HG02840 (cell line): ENCODE measurements at regions not wholly inside any gene's neighbourhood (a gene's known extent, or its start where the extent isn't known, plus 50 kb on each side); places are given as distances from the start of the nearest gene placed in this dataset.
A peak's percentile ranks its signal among the peaks of the same experiment; 100 is the strongest.
"Not testable (repeated sequence)": the region's sequence is repeated elsewhere in the genome, so short reads cannot be mapped to it uniquely, and the experiment has no call there.

Experiments
- ATAC-seq: cut with Tn5 transposase; IDR thresholded peaks from one replicate; pipeline ENCODE4 v1.9.1; 2021; ENCODE audit warnings: mild to moderate bottlenecking, moderate library complexity, moderate number of reproducible peaks; ENCODE audit not compliant: unreplicated experiment, low FRiP score

DNA sequence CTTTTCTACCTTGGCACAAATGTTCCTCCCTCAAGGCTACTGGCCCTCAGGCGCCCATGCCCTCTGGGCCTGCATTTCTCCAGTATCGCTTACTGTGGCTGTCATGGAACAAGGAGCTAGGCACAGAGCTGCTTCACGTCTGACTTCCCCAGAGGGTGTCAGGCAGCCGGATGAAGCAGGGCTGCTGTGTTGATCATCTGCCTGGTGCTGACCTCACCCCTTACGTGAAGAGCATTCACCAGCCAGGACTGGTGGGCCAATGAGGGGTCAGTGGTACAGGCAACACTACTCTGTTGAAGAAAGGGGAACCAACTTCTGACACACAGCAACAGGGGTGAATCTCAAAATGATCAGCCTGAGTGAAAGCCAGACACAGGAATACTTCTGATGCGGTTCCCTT lies 215.5 kb upstream of the GALNT2 start:
- ATAC-seq, result no peak

DNA sequence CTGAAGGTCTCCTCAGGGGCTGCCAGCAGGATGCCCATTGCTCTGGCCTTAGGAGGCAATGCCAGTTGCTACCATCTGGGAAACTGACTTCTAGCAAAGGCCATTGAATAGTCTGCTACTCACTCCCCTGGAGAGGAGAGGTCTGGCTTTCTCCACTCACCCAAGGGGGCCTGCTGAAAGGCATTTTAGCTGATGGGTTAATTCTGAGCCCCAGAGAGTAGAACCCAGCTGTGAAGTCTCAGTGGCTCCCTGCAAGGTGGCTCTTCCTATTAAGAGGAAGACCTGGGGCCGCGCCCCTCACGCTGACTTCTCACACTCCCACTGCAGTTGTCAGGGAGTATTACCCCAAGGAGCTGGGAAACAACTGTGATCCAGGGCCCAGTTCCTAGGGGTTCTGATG lies 213.3 kb upstream of the GALNT2 start:
- ATAC-seq, result no peak

DNA sequence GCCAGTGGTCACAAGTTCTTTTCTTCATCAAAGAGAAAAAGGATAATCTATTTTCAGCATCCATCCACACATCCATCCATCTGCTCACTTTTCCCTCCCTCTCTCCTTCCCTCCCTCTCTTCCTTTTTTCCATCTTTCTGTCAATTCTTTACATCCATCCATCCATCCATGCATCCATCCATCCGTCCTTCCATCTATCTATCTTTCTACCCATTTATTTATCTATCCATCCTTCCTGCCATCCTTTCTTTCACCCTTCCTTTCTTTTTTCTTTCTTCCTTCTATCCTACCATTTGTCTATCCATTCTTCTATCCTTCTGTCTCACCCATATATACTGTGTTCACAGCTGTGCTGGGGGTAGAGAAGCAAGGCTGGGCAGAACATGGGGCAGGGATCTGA lies 212.4 kb upstream of the GALNT2 start:
- no peak for ATAC-seq

DNA sequence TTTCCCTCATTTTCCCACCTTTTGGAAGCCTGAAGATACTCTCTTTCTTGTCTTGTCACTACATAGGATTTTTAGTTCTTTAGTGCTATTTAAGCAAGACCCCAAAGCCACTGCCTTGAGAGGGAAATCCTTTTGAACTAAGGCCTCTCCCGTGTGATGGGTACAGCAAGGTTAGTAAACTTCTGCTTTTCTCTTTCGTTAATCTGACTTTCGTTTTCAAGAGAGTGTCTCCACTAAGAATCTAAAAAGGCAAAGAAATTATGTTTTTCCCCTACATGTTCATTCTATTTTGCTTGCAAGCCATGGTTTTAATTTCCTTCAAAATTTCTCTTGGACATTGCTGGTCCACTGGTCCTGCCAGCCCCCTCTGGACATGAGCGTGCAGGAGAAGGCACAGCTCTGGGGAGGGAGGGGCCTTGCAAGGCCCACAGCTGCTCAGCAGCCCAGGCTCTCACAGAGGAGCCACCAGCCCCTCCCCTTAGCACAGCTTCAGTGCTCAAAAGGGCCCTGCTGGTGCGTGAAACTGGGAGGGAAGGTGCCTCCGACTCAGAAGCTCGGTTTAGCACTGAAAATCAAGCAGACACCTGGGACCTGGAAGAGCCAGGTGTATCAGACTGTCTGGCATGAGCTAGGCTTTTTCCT lies 210.9 kb upstream of the GALNT2 start:
- peak; percentile 94 for ATAC-seq

DNA sequence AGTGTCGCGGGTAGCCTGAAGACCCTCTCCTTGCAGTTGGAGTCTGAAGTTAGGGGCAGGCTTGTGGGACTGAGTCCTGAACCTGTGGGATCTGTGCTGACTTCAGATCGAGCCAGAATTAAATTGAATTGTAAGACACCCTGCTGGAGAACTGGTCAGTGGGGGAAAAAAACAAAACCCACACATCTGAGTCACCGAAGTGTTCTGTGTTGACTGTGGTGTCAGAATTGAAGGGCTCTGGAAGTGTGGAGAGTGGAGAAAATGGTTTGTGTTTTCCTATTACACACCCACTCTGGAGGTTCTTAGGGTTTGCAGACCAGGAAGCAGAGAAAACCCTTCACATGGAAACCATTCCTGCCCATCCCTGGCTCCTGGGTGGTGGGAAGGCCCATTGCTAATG lies 209.5 kb upstream of the GALNT2 start:
- ATAC-seq, result no peak

DNA sequence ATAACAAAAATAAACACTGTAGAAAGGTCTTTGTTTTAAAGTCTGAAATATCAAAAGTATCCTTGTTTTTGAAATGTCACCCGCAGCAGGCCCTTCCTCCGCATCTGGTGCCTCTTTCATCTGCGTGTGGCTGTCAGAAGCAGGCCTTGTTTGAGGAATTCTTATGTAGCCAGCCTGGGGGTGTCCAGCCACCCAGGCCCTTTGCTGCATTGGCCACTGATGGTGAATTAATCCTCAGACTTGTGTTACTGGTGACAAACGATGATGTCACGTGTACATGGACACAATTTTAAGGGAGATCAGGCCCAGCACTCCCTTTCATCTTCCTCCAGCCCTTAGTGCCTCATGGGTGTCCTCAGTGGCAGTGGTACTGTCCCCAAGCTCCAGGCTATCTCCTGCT lies 208.0 kb upstream of the GALNT2 start:
- no peak for ATAC-seq

DNA sequence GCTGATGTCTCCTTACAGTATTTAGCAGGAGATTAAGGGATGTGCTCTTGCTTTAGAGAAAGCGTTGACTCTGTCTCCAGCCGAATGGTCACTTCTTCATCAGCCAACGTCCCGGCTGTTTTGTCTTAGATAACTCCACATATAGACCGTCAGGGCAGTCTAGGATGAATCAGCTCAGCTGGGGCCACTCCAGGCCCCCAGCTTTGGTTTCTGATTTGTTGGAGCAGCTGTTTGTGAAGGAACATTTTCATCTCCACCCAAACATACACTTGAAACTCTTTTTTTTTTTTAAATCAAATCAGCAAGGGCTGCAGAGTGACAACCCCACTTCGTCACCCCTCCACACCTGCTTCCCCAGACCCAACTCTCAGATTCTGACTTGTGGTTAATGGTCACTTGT lies 206.1 kb upstream of the GALNT2 start:
- no peak for ATAC-seq

DNA sequence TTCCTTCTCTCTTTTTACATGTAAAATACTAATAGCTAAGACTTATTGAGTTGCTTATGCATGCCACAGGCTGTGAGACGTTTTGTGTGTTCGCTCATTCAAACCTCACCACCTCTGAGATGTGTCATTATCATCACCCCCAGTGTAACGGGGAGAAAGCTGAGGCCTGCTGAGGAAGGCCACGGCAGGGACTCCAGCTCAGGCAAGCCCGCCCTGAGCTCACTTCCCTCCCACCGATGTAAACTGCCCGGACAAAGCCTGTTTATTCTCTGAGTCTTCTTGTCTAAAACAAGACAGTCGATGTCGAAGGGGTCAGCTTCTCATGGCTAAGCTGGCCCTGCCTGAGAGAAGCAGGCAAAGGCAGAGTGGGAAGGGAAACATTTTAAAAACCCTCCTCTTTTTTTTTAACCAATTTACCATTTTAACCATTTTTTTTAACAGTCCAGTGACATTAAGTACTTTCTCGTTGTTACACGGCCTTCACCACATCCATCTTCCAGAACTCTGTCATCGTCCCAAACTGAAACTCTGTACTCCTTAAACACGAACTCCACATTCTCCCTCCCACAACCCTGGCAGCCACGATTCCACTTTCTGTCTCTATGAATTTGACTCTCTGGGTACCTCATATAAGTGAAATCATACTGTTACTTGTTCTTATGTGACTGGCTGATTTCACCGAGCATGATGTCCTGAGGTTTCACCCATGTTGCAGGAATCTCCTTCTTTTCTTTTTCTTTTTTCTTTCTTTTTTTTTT lies 204.8 kb upstream of the GALNT2 start:
- ATAC-seq, result no peak

DNA sequence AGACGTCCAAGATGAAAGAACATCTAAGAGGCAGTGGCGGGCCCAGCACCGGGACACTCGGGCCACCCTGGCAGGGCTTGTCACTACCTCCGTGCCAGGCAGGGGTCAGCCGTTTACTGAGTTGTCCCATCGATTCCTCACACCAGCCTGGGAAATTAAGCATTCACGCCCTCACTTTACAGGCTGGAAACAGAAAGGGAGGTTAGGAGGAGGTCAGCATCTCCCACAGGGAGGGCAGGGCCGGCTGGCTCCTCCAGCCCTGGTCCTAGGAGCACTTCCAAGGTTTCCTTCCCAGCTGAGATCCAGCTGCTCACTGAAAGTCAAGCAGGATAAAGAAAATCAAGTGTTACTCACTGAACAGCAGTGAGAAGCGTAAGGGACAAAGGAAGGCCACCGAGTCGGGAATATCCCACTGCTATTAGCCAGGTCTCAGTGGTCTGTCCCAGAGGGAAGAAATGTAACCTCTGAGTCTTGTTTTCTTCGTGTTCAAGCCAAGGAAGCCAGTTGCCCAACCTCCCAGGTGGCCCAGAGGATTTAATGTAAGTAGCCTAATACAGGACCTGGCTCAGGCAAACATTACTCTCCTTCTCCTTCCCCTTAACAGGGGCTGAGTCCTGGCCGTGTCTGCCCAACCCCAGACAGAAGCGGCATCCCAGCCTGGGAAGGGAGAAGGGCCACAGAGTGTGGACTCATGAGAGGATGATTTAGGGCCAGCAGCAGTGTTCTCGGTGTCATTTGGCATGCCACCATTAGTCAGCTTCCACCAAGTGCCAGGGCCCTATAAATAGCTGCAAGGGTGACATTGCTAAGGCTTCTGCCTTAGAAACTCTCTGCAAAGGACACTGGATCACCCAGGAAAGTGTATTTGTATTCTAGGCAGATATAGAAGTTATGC lies 203.1 kb upstream of the GALNT2 start:
- no peak for ATAC-seq

DNA sequence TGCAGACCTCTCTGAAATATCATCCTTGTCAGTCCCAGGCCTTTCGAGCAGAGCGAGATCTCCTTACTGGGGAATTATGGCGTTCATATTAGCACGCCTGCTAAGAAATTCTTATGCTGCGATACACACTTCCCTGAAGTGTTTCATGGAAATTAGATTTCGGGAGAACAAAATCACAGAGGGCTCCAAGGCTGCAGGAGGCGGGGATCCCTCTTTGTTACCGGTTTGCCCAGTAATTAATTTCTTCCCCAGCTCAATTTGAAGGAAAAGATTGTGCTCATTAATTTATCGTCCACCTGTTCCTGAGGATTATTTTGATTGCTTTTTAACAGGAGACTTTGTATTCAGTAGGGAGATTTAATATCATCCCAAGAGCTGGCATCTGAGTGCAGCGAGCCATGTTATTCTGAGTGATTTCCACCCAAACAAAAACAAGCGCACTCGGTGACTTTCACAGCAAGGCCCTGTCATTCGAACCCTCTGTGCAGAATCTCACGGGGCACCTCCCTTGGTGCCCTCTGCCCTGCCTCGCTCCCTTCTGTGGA lies 202.3 kb upstream of the GALNT2 start:
- no peak for ATAC-seq

DNA sequence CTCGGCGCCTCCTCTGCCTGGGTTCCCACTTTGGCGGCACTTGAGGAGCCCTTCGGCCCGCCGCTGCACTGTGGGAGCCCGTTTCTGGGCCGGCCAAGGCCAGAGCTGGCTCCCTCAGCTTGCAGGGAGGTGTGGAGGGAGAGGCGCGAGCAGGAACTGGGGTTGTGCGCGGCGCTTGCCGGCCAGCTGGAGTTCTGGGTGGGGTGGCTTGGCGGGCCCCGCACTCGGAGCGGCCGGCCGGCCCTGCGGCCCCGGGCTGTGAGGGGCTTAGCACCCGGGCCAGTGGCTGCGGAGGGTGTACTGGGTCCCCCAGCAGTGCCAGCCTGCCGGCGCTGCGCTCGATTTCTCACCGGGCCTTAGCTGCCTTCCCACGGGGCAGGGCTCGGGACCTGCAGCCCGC lies 201.7 kb upstream of the GALNT2 start:
- ATAC-seq, result not testable (repeated sequence)

DNA sequence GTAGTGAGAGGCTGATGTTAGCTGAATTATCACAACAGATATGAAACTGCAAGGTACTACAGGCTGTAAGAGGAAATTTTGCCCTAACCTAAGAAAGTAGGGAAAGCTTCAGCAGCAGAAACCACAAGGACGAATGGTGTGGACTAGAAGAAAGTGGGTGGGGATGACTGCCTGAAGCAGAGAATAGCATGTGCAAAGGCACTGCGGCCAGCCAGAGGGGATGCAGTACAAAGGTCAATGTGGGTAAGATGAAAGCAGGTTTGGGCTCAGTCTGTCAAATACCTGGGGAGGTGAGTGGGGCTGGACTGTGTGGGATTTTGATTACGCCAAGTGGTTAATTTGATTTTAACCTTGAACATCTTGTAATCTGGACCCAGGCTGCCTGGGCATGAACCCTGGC lies 199.3 kb upstream of the GALNT2 start:
- no peak for ATAC-seq

DNA sequence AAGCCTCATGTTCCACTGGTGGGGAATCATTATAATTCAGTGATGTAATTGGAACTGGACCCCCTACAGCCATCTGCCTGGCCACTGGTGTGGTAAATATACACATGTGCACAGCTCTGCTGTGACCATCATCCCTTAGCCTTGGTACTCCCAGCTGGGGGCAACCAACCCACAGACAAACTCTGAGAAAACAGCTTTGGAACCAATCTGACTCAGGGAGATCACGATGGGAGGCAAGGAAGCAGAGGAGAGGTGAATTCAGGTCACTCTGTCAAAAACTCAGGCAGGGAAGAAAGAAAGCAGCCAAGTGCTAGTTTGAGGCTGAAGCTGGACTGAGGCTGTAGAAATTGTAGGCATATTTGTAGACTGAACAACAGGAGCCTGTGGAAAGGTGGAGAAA lies 197.8 kb upstream of the GALNT2 start:
- ATAC-seq, result no peak

DNA sequence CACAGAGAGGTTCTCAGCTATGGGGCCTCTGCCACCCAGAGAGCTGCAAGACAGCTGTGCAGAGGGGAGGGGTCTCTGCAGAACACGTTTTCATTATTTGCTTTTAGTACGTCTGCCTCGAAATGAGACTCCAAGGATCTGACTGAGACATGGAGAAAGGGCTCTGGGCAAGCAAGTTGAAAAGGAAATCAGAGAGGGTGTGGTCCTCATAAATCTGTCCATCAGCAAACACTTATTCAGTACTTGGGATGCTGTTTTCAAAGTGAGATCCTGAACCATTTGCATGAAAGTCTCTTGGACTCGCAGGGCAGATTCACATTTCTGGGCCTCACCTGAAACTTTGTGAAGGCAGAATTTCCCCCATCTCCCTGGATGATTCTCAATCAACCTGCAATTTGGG lies 197.4 kb upstream of the GALNT2 start:
- no peak for ATAC-seq

DNA sequence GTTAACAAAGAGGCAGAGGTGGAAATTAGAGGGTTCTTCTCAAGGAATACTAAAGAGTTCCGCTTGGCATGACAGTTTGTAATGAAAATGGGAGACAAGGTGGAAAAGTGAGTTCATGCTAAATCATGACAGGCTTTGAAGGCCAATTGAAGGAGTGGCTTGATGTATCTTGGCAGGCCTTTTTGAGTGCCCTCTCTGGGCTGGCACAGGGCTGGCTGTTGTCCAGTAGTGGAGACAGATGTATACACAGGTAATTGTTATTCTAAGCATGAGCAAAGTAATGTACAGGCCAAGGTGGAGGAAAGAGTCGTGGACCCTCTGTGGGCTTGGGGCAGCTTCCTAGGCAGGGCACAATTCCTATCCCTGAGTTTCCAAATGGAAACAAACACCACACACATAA lies 196.7 kb upstream of the GALNT2 start:
- no peak for ATAC-seq

DNA sequence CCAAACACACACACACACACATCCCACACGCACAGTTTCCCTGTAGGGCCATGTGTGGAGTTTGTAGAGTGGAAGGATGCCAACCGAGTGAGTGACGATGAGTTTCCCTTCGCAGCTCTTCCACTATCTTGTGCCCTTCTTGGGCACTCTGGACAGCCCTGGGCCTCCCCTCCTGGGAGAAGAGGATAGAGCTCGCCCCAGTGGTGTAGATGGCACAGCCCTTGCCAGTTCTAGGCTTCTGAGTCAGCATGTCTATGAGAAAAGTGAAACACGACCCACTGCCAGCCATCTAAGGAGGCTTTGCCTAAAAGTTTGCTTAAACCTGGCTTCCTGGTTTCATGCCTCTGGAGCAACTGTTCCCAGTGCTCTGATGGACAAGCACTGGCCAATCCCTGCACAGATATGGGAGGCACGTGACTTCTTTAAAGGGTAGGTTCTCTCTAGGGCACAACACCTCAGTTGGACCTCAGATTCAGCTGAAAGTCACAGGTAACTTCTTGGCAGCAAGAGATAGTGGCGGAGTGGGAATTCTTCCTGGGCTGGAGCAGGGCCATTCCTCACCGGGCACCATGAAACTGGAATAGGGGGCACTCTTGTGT lies 195.9 kb upstream of the GALNT2 start:
- ATAC-seq, result no peak

DNA sequence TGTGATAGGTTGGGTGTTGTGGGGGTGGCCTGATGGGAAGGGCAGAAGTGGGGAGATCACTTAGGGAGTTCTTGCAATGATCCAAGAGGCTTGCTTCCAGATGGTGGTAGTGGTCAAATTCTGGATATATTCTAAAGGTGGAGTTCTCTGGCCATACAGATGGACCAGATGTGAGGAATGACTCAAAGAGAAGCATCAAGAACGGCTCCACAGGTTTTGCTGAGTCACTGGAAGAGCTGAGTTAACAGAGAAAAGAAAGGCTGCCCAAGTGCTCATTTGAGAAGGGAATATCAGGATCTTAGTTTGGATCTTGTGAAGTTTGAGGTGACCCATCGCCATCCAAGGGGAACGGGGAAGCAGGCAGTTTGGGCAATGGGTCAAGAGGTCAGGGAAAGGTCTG lies 192.9 kb upstream of the GALNT2 start:
- ATAC-seq, result no peak

DNA sequence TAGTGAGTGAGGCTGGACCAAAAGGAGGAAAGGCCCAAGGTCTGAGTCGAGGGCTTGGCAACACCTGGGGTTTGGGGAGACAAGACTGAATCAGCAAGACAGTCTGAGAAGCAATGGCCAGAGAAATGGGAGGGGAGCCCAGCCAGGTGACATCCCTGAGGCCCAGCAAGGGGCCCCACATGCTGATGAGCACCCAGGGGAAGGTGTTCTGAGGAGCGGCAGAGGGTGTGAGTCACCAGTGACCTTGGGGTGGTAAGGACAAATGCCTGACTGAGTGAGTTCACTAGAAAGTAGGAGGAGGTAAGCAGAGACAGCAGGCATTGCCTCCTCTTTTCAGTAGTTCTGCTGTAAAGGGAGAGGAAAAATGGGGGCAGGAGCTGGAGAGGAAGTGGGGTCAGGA lies 192.4 kb upstream of the GALNT2 start:
- ATAC-seq, result no peak

DNA sequence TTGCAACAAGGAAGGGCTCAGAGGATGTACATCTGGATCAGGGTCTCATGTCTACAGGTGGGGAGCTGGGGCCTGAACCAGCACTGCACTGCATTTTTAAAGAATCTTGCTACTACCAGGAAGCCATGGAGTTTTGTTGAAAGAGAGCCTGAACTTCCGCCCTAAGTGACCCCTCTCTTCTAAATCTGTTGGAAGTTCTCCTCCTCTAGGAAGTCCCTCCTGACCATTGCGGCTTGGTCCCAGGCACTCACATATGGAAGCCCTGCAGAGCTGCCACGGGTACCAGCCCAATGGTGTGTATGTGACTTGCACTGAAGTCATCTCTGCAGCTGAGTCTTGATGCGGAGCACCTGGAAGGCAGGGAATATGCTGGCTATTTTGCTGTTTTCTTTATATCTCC lies 192.0 kb upstream of the GALNT2 start:
- ATAC-seq, result no peak

DNA sequence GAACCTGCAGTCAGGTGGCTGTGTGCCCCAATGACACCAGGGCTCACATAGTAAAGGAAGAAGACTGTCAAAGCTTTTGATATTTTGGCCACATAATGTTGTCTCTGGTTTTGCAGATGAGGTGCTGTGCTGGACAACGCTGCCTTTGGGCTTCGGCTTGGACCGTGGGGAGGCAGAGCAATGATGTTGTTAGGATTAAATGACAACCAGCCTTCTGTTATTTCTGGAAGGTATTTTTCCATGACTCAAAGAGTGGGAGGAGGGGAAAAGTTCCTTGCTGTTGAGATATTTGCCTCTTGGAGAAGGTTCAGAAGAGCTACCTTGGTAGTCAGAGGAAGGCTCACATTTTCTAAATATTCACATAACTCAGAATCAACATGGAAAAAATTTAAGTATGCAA lies 187.3 kb upstream of the GALNT2 start:
- no peak for ATAC-seq
